H9 (cell line): ENCODE measurements at regions not wholly inside any gene's neighbourhood (a gene's known extent, or its start where the extent isn't known, plus 50 kb on each side); places are given as distances from the start of the nearest gene placed in this dataset.

Experiments used
- DNase-seq: peaks from one replicate; pipeline ENCODE4 v3.0.0-alpha.2; 2017
- H2AFZ ChIP-seq: one replicate; pipeline ENCODE4 v1.6.1; 2013; ENCODE audit warnings: mild to moderate bottlenecking, low read length, control low read depth, moderate library complexity
- H2AK5ac ChIP-seq: 2 replicates; pipeline ENCODE4 v1.6.1; 2013; ENCODE audit warnings: low read length, control low read depth, mixed read lengths; ENCODE audit not compliant: insufficient read length
- H2BK120ac ChIP-seq: one replicate; pipeline ENCODE4 v1.6.1; 2013; ENCODE audit warnings: low read depth, mild to moderate bottlenecking, low read length, control low read depth, inconsistent platforms; ENCODE audit not compliant: poor library complexity, severe bottlenecking
- H2BK12ac ChIP-seq: 2 replicates; pipeline ENCODE4 v1.6.1; 2013; ENCODE audit warnings: low read length, control low read depth, mixed read lengths, low read depth; ENCODE audit not compliant: insufficient read length
- H2BK15ac ChIP-seq: 2 replicates; pipeline ENCODE4 v1.6.1; 2013; ENCODE audit warnings: low read depth, low read length, control low read depth
- H2BK20ac ChIP-seq: one replicate; pipeline ENCODE4 v1.6.1; 2013; ENCODE audit warnings: low read depth, mild to moderate bottlenecking, low read length, control low read depth, inconsistent platforms; ENCODE audit not compliant: poor library complexity, severe bottlenecking
- H2BK5ac ChIP-seq: 2 replicates; pipeline ENCODE4 v1.6.1; 2013; ENCODE audit warnings: low read length, control low read depth, mixed read lengths; ENCODE audit not compliant: insufficient read length
- H3K14ac ChIP-seq: 2 replicates; pipeline ENCODE4 v1.6.1; 2013; ENCODE audit warnings: low read length, control low read depth; ENCODE audit not compliant: insufficient read depth
- H3K18ac ChIP-seq: 2 replicates; pipeline ENCODE4 v1.6.1; 2013; ENCODE audit warnings: low read depth, mild to moderate bottlenecking, mixed read lengths, low read length, control low read depth; ENCODE audit not compliant: insufficient read length
- H3K23ac ChIP-seq: 2 replicates; pipeline ENCODE4 v1.6.1; 2013; ENCODE audit warnings: low read length, control low read depth, mixed read lengths, low read depth; ENCODE audit not compliant: insufficient read length
- H3K23me2 ChIP-seq: 2 replicates; pipeline ENCODE4 v1.6.1; 2013; ENCODE audit warnings: low read depth, mild to moderate bottlenecking, mixed read lengths, low read length, control low read depth; ENCODE audit not compliant: insufficient read length, poor library complexity, severe bottlenecking
- H3K27ac ChIP-seq: 2 replicates; pipeline ENCODE4 v1.5.1; 2013; ENCODE audit warnings: low read length, control low read depth, mixed read lengths, low read depth; ENCODE audit not compliant: insufficient read length
- H3K27me3 ChIP-seq: 2 replicates; pipeline ENCODE4 v1.6.1; 2013; ENCODE audit warnings: low read length, control low read depth, inconsistent platforms; ENCODE audit not compliant: insufficient read depth
- H3K4ac ChIP-seq: 2 replicates; pipeline ENCODE4 v1.6.1; 2013; ENCODE audit warnings: low read depth, mild to moderate bottlenecking, control low read depth, inconsistent platforms, low read length, moderate library complexity
- H3K4me1 ChIP-seq: 2 replicates; pipeline ENCODE4 v1.6.1; 2013; ENCODE audit warnings: low read length, control low read depth, inconsistent platforms; ENCODE audit not compliant: insufficient read depth
- H3K4me2 ChIP-seq: 2 replicates; pipeline ENCODE4 v1.6.1; 2013; ENCODE audit warnings: low read length, control low read depth, mixed read lengths; ENCODE audit not compliant: insufficient read length, insufficient read depth
- H3K56ac ChIP-seq: 2 replicates; pipeline ENCODE4 v1.6.1; 2013; ENCODE audit warnings: low read depth, mild to moderate bottlenecking, mixed read lengths, low read length, control low read depth; ENCODE audit not compliant: insufficient read length
- H3K79me1 ChIP-seq: 2 replicates; pipeline ENCODE4 v1.6.1; 2013; ENCODE audit warnings: low read depth, mild to moderate bottlenecking, moderate library complexity, low read length, control low read depth, inconsistent platforms; ENCODE audit not compliant: insufficient read depth, poor library complexity, severe bottlenecking
- H3K79me2 ChIP-seq: 2 replicates; pipeline ENCODE4 v1.6.1; 2013; ENCODE audit warnings: low read length, control low read depth, inconsistent platforms; ENCODE audit not compliant: insufficient read depth
- H3K9ac ChIP-seq: 2 replicates; pipeline ENCODE4 v1.6.1; 2013; ENCODE audit warnings: low read length, control low read depth, mixed read lengths; ENCODE audit not compliant: insufficient read length; ENCODE audit errors: extremely low read depth
- H3K9me3 ChIP-seq: one replicate; pipeline ENCODE4 v1.6.1; 2013; ENCODE audit warnings: low read depth, low read length, inconsistent platforms; ENCODE audit not compliant: control insufficient read depth
- H3T11ph ChIP-seq: one replicate; pipeline ENCODE4 v1.6.1; 2013; ENCODE audit warnings: mild to moderate bottlenecking, low read length, control low read depth, inconsistent platforms
- H4K20me1 ChIP-seq: one replicate; pipeline ENCODE4 v1.6.1; 2013; ENCODE audit not compliant: control insufficient read depth, insufficient read length, insufficient read depth
- H4K5ac ChIP-seq: 2 replicates; pipeline ENCODE4 v1.6.1; 2013; ENCODE audit warnings: low read depth, mild to moderate bottlenecking, mixed read lengths, low read length, control low read depth; ENCODE audit not compliant: insufficient read length
- H4K8ac ChIP-seq: replicated peaks from 2 replicates; pipeline ENCODE4 v1.6.1; 2013; ENCODE audit warnings: low read length, control low read depth, mixed read lengths, low read depth; ENCODE audit not compliant: insufficient read length
- H4K91ac ChIP-seq: 2 replicates; pipeline ENCODE4 v1.6.1; 2013; ENCODE audit warnings: low read depth, mild to moderate bottlenecking, moderate library complexity, mixed read lengths, low read length, control low read depth; ENCODE audit not compliant: insufficient read length
- H3K27ac Mint-ChIP-seq, 3 experiments: 2 replicates in 2 of 3; 3 replicates in 1 of 3; pipeline ENCODE4 v1.8.0; 2020 to 2021; ENCODE audit warnings: mixed read lengths in 3 of 3, mild to moderate bottlenecking in 1 of 3, moderate library complexity in 1 of 3
- H3K27me3 Mint-ChIP-seq: 2 replicates; pipeline ENCODE4 v1.8.0; 2021; ENCODE audit warnings: low read depth, mild to moderate bottlenecking, moderate library complexity, mixed read lengths
- H3K36me3 Mint-ChIP-seq, 3 experiments: 2 replicates in 2 of 3; 3 replicates in 1 of 3; pipeline ENCODE4 v1.8.0; 2020 to 2021; ENCODE audit warnings: low read depth in 3 of 3, mixed read lengths in 3 of 3; ENCODE audit not compliant: insufficient read depth in 1 of 3
- H3K4me1 Mint-ChIP-seq, 2 experiments: 2 replicates each; pipeline ENCODE4 v1.8.0; 2020; ENCODE audit warnings: mixed read lengths in 2 of 2
- H3K4me3 Mint-ChIP-seq, 2 experiments: 2 replicates in 1 of 2; 3 replicates in 1 of 2; pipeline ENCODE4 v1.8.0; 2020 to 2021; ENCODE audit warnings: mild to moderate bottlenecking in 2 of 2, mixed read lengths in 2 of 2, moderate library complexity in 1 of 2
- H3K9me3 Mint-ChIP-seq, 2 experiments: 2 replicates in 1 of 2; 3 replicates in 1 of 2; pipeline ENCODE4 v1.8.0; 2020; ENCODE audit warnings: mild to moderate bottlenecking in 2 of 2, mixed read lengths in 2 of 2, moderate library complexity in 1 of 2
- WGBS: extraction: QIAGEN DNeasy Blood & Tissue Kit; methylation state at CpG from one replicate; pipeline ENCODE4 v1.1.7; 2013; ENCODE audit warnings: missing lambda C conversion rate, low lambda C conversion rate, mixed read lengths; ENCODE audit not compliant: insufficient read length; ENCODE audit errors: extremely low coverage; 5-methylcytosine and 5-hydroxymethylcytosine counted together
- TF ChIP-seq, protein P1 (sequence below): fragments of 200-600 bp; sonication (generic); conservative IDR thresholded peaks from 3 replicates; pipeline ENCODE4 v1.8.0; 2021; ENCODE audit warnings: antibody characterized with exemption, mild to moderate bottlenecking

DNA sequence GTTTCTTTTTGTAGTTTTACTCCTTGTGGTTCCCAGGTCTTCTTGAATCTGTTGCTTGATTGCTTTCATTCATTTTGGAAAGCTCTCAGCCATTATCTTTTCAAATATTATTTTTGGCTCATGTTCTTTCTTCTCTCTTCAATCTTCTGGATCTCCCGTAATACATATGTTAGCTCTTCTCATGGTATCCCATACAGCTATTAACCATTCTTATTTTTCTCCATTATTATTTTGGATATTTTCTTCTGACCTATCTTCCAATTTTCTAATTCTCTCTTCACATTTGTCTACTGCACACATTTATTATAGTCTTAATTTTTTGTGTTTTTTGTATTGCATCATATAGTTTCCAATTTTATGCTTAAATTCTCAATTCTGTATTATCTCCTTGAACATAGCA lies 123.9 kb upstream of the ARID2 start:
- H3T11ph ChIP-seq = no peak overlapping the region
- TF ChIP-seq, protein P1, sequence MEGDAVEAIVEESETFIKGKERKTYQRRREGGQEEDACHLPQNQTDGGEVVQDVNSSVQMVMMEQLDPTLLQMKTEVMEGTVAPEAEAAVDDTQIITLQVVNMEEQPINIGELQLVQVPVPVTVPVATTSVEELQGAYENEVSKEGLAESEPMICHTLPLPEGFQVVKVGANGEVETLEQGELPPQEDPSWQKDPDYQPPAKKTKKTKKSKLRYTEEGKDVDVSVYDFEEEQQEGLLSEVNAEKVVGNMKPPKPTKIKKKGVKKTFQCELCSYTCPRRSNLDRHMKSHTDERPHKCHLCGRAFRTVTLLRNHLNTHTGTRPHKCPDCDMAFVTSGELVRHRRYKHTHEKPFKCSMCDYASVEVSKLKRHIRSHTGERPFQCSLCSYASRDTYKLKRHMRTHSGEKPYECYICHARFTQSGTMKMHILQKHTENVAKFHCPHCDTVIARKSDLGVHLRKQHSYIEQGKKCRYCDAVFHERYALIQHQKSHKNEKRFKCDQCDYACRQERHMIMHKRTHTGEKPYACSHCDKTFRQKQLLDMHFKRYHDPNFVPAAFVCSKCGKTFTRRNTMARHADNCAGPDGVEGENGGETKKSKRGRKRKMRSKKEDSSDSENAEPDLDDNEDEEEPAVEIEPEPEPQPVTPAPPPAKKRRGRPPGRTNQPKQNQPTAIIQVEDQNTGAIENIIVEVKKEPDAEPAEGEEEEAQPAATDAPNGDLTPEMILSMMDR = no peak
- no peaks in the 10 kb centered on the region for H3K4me1 ChIP-seq
- no peak overlapping the region for H2BK20ac ChIP-seq
- Mint-ChIP-seq H3K4me3 (no peak overlapping the region), H3K4me1 (no peaks in the 10 kb centered on the region), H3K27me3 (no peaks in the 10 kb centered on the region), H3K27ac (no peak overlapping the region; a peak in 1 of 7 replicates), H3K9me3 (peaks cover 8 to 13% of the 10 kb centered on the region in 2 experiments), H3K36me3 (peaks cover 4 to 6% (median 5%) of the 10 kb centered on the region in 3 experiments)
- H3K4ac ChIP-seq = no peak overlapping the region
- no peaks in the 10 kb centered on the region for H3K79me1 ChIP-seq
- H3K79me2 ChIP-seq = no peaks in the 10 kb centered on the region
- H3K9me3 ChIP-seq = no peaks in the 10 kb centered on the region
- H3K23ac ChIP-seq = no peak overlapping the region
- DNase-seq = no peak
- H3K18ac ChIP-seq = no peak overlapping the region
- WGBS = no CpG with 5 or more reads among the region's 1 CpG
- no peaks in the 10 kb centered on the region for H3K23me2 ChIP-seq
- no peaks in the 10 kb centered on the region for H4K20me1 ChIP-seq
- no peak overlapping the region for H2AFZ ChIP-seq
- no peak overlapping the region for H3K9ac ChIP-seq
- H3K56ac ChIP-seq = no peak overlapping the region
- no peak overlapping the region for H2BK15ac ChIP-seq
- H3K4me2 ChIP-seq = no peak overlapping the region
- no peak overlapping the region for H2BK120ac ChIP-seq
- no peaks in the 10 kb centered on the region for H3K27me3 ChIP-seq
- H3K14ac ChIP-seq = no peak overlapping the region
- H2BK5ac ChIP-seq = no peak overlapping the region
- no peak overlapping the region for H2BK12ac ChIP-seq
- no peak overlapping the region for H4K5ac ChIP-seq
- H4K8ac ChIP-seq = no peak overlapping the region
- no peak overlapping the region for H3K27ac ChIP-seq
- H4K91ac ChIP-seq = no peak overlapping the region
- no peak overlapping the region for H2AK5ac ChIP-seq
